ENCODE measurements at regions not wholly inside any gene's neighbourhood (a gene's known extent, or its start where the extent isn't known, plus 50 kb on each side); places are given as distances from the start of the nearest gene placed in this dataset.
"Not testable (repeated sequence)": the region's sequence is repeated elsewhere in the genome, so short reads cannot be mapped to it uniquely, and the experiment has no call there.

GRCh38 chr15:93973287-93973686 lies 258.1 kb upstream of the MCTP2 start:
- no peak for DNase-seq (ENCODE audit: low read depth in 4 of 4, low spot score in 3 of 4)

DNA sequence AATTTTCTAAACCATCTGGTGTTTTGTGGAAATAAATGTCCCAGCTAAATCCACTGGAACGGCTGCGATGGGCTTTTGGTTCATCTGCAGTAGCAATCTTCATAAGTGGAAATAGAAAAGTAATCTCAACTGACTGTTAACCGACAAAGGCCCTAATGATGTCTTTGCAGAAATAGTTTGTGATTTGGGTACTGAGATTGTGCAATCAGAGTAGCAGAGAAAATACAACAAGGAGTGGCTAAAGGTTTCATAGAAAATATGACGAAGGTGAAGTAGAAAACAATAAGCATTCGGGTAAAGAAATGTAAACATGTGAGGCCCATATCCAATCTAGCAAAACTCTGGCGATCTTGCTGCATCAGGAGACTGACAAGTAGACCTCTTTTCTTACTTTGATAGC lies 262.6 kb upstream of the MCTP2 start:
- DNase-seq (ENCODE audit: low read depth in 4 of 4, low spot score in 3 of 4) = no peak

DNA sequence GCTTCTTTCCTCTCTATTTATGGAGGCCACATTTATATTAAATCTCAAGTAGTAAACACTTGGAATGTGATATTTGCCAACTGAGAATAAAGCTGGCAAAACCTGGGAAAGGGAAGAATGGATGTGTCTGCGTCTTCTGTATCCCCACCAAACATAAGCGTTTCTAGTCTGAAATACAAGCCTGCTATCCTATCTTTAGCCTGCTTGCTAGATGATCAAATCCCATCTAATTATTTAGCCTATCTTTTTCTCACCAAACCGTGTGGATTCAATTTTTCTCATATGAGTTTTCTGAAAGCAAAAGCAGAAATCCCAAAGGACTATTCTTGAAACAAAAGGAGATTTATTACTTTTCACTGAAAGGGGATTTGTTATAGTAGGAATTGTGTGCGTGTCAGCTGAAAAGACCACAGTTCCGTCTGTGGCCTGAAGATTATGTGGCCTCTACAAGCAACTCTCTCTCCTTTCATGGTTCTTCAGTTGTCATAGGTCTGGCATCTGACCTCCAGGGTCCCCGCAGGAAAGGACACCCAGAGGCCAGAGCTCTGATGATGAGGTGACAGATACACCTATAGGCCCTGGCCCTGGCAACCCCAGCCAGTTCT lies 266.0 kb upstream of the MCTP2 start:
- DNase-seq (ENCODE audit: low read depth in 4 of 4, low spot score in 3 of 4) = no peak

DNA sequence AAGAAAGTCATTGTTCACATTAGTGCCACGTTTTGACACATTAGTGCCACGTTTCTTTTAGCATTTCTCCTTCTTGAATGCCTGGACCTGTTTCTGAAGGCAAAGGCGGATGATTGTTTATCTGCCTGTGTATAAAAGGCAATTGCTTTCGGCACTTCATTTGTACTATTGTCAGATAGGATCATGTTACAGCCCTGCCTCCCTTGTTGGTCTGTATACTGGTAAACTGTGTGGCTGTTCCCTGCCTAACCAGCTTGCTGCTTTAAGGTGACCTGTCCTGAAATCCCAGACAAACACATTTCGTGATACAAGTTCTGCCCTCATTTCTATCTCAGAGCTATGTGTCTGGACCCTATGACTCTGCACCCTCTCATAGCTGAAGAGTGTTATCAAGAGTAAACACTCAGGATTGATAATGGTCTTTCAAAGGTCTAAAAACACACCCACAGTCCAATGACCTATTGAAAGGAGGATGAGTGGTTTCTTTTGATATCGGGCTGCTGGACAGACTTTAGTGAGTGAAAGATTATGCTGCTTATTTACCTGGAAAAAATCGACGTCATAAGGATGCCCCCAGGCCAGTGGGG lies 276.3 kb upstream of the MCTP2 start:
- no peak for DNase-seq (ENCODE audit: low read depth in 4 of 4, low spot score in 3 of 4)

DNA sequence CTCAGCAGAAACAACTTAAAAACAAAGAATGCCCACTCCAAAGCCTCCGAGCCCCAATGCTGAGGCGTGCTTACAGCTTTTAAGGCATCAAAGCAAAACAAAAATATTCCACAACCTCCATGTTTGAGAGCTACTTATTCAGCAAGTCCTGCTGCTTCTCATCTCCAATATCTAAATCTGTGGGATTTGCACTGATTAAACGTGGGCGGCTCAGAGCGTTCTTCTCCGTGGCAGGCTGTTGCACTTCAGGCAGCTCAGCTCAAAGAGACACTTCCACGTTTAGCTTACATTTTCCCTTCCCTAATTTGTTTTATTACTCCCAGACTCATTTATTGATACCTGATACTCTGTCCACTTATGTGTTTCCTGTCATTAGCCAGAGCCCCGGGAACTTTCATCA lies 282.6 kb upstream of the MCTP2 start:
- no peak for DNase-seq (ENCODE audit: low read depth in 4 of 4, low spot score in 3 of 4)

DNA sequence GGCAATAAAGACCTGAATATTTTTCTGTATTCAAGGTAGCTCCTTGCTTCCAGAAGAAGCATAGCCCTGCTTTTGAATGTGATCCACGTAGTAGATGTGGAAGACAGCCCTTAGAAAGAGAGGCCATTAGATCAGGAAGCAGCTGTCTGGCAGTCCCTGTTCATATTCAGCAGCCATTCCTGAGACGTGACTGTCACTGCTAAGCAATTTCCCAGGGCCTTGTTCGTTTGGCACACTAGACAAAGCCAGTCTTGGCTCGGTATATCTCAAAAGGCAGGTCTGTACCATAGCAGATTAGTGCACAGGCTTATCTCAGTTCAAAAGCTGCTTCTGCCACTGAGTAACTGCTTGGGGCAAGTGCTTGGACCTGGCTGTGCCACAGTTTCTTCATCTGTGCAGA lies 287.8 kb upstream of the MCTP2 start:
- no peak for DNase-seq (ENCODE audit: low read depth in 4 of 4, low spot score in 3 of 4)

DNA sequence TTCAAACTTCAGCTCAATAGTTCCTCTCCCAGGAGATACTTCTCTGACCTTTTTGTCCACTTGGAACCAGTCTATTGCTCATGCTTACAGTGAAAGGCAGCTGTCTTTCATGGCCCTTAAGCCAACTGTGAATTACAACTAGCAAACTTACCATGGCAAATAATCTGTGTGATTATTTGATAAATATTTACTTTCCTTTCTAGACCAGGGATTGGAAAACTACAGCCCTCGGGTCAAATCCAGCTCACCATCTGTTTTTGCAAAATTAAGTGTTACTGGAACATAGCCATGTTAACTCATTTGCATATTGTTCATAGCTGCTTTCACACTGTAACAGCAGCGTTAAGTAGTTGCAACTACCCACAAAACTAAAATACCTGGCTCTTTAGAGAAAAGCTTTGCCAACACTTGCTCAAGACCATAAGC lies 289.1 kb upstream of the MCTP2 start:
- DNase-seq (ENCODE audit: low read depth in 4 of 4, low spot score in 3 of 4) = no peak

DNA sequence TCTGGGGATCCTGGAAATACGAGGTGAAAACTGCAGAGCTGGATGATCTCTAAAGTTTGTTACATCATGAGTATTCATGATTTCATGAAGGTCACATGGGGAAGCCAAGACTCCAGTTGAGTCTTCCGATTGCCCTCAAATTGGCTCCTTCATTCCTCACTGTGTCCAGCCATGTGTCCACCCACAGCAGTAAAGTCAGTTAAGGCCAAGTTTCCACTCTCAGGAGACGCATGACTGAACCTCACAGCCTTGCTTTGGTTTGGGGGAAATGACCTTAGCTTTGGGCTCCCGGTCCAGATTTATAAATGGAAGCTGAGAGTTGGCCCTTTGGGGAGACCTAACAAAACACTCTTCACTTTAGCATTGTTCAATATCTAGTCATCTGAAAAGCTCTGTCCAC lies 289.7 kb upstream of the MCTP2 start:
- no peak for DNase-seq (ENCODE audit: low read depth in 4 of 4, low spot score in 3 of 4)

GRCh38 chr15:93940226-93940625 lies 291.1 kb upstream of the MCTP2 start:
- no peak for DNase-seq (ENCODE audit: low read depth in 4 of 4, low spot score in 3 of 4)

DNA sequence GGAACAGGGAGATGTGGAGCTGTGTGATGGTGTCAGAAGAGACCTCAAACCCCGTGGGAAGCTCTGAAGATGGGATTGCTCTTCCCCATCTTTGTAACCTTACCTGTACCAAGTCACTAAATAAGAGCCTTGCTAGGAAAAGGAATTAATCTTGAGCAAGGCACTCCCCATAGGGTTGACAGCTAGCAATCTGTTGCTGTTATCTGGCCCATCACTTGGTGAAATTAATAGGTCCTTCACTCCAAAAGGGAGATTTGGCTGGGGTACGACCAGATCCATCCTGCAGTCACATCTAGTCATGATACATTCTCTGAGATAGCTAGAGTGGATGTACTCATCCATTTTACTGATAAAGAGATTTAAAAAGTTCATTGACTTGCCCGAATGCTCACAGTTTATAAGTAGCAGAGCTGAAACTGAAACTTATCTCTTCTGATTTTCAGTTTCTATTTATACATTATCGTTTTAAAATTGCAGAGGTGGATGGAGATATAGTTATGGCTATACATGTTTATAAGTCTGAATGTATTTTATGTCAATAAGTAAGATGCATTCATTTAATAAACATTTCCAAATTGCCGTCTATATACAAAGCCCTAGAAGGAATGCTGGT lies 299.1 kb upstream of the MCTP2 start:
- no peak for DNase-seq (ENCODE audit: low read depth in 4 of 4, low spot score in 3 of 4)

DNA sequence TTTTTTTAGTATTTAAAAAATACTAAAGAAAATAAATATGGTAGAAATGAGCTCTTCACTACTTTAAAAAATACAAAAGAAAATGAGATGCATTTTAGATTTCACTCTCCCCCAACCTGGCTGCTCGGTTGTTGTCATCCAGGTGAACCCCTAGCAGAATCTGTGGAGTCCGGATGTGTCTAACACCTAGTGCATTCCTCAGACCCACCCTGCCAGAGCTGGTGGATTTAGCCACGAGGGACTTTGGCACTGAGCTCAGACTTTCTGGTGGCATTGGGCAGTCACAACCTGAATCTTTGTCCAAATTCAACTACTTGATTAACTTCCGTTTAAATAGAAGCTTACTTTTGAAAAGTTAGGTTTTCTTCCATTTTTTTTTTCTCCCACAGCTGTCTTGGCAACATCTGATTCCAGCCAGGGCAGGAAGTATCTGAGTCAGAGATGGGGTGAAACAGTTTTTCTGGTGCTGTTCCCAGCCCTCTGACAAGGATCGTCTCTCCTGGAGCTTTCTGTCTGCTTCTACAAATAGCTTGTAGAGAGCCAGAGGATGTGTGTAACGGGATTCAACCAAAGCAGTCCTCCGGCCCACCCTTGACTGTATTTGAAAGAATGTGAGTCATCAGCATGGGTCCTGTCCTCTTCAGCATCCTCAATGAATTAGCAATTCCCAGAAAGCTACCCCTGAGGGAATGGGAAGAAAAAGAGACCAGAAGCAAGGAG lies 301.8 kb upstream of the MCTP2 start:
- DNase-seq (ENCODE audit: low read depth in 4 of 4, low spot score in 3 of 4) = no peak

GRCh38 chr15:93920204-93920603 lies 311.2 kb upstream of the MCTP2 start:
- no peak for DNase-seq (ENCODE audit: low read depth in 4 of 4, low spot score in 3 of 4)

- not testable (repeated sequence) for DNase-seq (ENCODE audit: low read depth in 4 of 4, low spot score in 3 of 4)
Measured at GRCh38 chr15:93918801-93919200, 312.6 kb upstream of the MCTP2 start.

- DNase-seq (ENCODE audit: low read depth in 4 of 4, low spot score in 3 of 4) = no peak
Measured at GRCh38 chr15:93917181-93917580, 314.2 kb upstream of the MCTP2 start.

GRCh38 chr15:93913871-93914270 lies 317.5 kb upstream of the MCTP2 start:
- DNase-seq (ENCODE audit: low read depth in 4 of 4, low spot score in 3 of 4) = no peak

GRCh38 chr15:93913310-93913709 lies 318.1 kb upstream of the MCTP2 start:
- DNase-seq (ENCODE audit: low read depth in 4 of 4, low spot score in 3 of 4) = no peak

GRCh38 chr15:93900476-93901400 lies 330.6 kb upstream of the MCTP2 start:
- no peak for DNase-seq (ENCODE audit: low read depth in 4 of 4, low spot score in 3 of 4)

DNA sequence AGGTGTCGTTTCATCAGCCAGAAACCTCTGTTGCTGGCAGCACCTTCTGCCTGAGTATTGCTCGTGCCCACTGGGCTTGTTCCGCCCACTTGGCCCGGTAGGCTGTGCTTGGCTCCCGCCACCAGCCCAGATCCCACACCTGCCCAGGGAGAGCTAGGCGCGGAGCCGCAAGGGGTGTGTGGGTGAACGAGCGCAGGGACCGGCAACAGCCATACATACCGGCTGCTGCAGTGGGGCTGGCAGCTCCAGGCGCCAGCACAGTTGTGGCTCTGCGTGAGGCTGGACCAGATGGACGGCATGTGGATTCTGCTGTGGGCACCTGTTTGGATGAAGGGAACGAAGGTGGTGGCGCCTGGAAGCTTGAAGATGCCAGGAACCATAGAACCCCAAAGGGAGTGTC lies 331.5 kb upstream of the MCTP2 start:
- no peak for DNase-seq (ENCODE audit: low read depth in 4 of 4, low spot score in 3 of 4)

GRCh38 chr15:93897377-93897776 lies 334.0 kb upstream of the MCTP2 start:
- no peak for DNase-seq (ENCODE audit: low read depth in 4 of 4, low spot score in 3 of 4)

- no peak for DNase-seq (ENCODE audit: low read depth in 4 of 4, low spot score in 3 of 4)
Measured at GRCh38 chr15:93895976-93896770, 335.2 kb upstream of the MCTP2 start.
